IPS-18a (cell line): ENCODE measurements at regions not wholly inside any gene's neighbourhood (a gene's known extent, or its start where the extent isn't known, plus 50 kb on each side); places are given as distances from the start of the nearest gene placed in this dataset.

ENCODE experiments used
- H3K27ac ChIP-seq: one replicate; pipeline ENCODE4 v1.5.1; 2013; ENCODE audit warnings: low read length
- H3K27me3 ChIP-seq: one replicate; pipeline ENCODE4 v1.6.1; 2013; ENCODE audit warnings: mild to moderate bottlenecking, low read length; ENCODE audit not compliant: control insufficient read depth, insufficient read depth
- H3K36me3 ChIP-seq: one replicate; pipeline ENCODE4 v1.6.1; 2013; ENCODE audit warnings: low read depth, low read length; ENCODE audit not compliant: control insufficient read depth
- H3K4me1 ChIP-seq: one replicate; pipeline ENCODE4 v1.6.1; 2013; ENCODE audit warnings: low read depth, low read length; ENCODE audit not compliant: control insufficient read depth
- H3K4me3 ChIP-seq: one replicate; pipeline ENCODE4 v1.5.1; 2013; ENCODE audit warnings: low read length
- H3K9ac ChIP-seq: one replicate; pipeline ENCODE4 v1.6.1; 2013; ENCODE audit warnings: mild to moderate bottlenecking, low read length, moderate library complexity
- H3K9me3 ChIP-seq: one replicate; pipeline ENCODE4 v1.6.1; 2013; ENCODE audit warnings: low read depth, low read length; ENCODE audit not compliant: control insufficient read depth

DNA sequence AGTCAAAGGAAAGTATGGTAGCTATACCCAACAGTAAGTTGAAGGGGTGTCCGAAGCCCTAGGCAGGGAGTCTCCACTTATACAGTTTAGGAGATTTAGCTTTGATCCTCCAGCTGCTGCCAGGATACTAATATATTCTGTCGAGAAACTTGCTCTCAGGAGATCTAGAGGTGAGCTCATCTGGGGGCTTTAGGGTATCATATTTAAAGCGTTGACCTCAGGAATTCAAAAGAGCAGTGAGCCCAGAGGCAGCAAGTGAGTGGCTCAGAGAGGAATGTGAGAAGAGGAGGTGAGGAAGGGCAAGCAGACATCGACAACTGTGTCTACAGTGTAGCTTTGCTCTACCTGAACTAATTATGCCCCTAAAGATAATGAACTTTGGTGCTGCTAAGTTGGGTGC is 245.1 kb upstream of the LRTM1 start:
- H3K36me3 ChIP-seq: no peaks in the 10 kb centered on the region
- no peak overlapping the region for H3K9ac ChIP-seq
- H3K4me3 ChIP-seq: no peak overlapping the region
- H3K9me3 ChIP-seq: no peaks in the 10 kb centered on the region
- no peaks in the 10 kb centered on the region for H3K27me3 ChIP-seq
- H3K27ac ChIP-seq: no peak overlapping the region
- H3K4me1 ChIP-seq: no peaks in the 10 kb centered on the region

DNA sequence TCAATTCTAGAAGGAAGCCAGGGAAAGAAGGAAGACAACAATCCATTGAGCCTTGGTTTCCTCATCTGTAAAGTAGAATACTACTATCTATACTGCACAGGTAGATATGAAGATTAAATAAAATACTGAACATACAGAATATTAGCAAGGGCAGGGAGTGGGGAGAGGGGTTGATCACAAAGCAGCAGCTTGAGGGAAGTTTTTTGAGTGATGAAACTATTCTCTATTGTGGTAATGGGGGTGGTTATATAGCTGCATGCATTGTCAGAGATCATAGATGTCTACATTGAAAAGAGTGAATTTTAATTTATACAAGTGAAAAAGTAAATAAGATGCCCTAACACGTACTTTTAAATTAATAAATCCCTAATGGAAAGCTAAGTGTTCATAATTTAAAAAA is 242.6 kb upstream of the LRTM1 start:
- Histone ChIP-seq H3K4me1 (peaks cover 4% of the 10 kb centered on the region), H3K9me3 (no peaks in the 10 kb centered on the region), H3K27ac (no peak overlapping the region), H3K4me3 (no peak overlapping the region), H3K9ac (no peak overlapping the region), H3K36me3 (no peaks in the 10 kb centered on the region), H3K27me3 (no peaks in the 10 kb centered on the region)

DNA sequence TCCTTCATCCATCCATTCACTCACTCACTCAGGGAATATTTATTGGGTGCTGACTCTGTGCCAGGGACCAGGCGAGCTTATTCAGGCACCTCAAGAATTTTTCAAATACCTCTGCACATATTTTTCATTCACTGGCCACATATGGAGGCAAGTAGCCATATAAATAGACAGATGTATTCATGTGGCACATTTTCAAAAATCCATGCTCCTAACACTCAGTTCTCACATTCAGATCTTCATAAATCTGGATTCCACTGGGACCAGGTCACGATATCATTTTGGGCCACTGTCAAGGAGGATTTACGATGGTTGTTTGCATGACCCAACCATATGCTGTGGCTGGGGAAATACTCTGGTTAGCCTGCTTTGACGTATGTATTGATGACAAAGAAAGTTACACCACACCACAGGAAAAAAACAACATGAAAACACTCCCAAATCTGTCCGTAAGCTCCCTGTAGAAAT is 241.8 kb upstream of the LRTM1 start:
- no peak overlapping the region for H3K9ac ChIP-seq
- H3K4me1 ChIP-seq: peaks cover 4% of the 10 kb centered on the region
- no peaks in the 10 kb centered on the region for H3K9me3 ChIP-seq
- H3K27me3 ChIP-seq: no peaks in the 10 kb centered on the region
- H3K36me3 ChIP-seq: no peaks in the 10 kb centered on the region
- H3K4me3 ChIP-seq: no peak overlapping the region
- H3K27ac ChIP-seq: no peak overlapping the region

DNA sequence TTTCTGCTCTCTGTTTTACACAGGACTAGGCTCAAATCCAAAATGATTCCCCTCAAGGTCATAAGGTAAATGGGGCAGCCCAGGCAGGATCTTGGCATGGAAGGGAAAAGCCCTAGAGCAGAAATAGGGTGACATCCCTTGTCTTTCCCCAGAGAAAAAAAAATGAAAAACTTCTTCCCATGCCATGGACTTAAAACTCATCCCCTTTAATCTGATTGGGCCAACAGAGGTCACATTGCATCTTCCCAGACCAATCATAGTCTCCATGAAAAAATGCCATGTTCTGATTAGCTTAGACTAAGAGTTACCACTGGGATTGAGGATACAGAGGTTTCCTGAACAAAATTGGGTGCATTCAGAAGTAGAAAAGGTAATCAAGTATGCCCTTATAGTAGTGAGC is 241.3 kb upstream of the LRTM1 start:
- no peaks in the 10 kb centered on the region for H3K36me3 ChIP-seq
- no peaks in the 10 kb centered on the region for H3K27me3 ChIP-seq
- H3K4me3 ChIP-seq: no peak overlapping the region
- H3K9ac ChIP-seq: no peak overlapping the region
- peaks cover 4% of the 10 kb centered on the region for H3K4me1 ChIP-seq
- H3K9me3 ChIP-seq: no peaks in the 10 kb centered on the region
- no peak overlapping the region for H3K27ac ChIP-seq

DNA sequence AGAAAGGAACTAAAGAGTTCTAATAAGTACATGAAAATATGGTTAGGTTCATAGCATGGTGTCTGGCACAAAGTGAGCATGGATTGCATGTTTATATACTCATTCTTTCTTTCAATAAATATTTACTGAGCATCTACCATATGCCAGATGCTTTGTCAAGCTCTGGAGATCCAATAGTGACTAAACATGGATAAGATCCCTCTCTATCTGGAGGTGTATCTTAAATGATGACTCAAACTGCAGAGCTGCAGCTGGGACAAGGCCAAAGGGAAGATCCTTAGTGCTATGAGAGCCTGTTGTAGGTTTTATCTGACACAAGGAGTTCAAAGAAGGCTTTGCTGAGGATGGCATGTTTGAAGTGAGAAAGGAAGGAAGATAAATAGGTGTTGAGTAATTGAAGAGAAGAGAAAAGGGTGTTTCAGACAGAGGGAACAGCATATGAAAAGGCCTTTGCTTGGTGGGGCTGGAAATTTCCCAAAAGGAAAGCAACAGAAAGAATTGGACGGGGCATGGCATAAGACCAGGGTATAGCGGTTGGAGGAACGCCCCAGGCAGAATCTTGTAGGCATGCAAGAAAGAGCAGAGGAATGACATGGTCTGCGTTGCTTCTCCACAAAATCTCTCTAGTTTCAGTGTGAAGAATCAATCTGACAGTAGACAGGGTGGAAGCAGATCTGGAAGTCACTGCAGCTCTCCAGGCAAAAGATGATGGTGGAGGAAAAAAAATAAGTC is 239.9 kb upstream of the LRTM1 start:
- Histone ChIP-seq H3K27ac (no peak overlapping the region), H3K4me1 (peaks cover 4% of the 10 kb centered on the region), H3K9ac (no peak overlapping the region)

DNA sequence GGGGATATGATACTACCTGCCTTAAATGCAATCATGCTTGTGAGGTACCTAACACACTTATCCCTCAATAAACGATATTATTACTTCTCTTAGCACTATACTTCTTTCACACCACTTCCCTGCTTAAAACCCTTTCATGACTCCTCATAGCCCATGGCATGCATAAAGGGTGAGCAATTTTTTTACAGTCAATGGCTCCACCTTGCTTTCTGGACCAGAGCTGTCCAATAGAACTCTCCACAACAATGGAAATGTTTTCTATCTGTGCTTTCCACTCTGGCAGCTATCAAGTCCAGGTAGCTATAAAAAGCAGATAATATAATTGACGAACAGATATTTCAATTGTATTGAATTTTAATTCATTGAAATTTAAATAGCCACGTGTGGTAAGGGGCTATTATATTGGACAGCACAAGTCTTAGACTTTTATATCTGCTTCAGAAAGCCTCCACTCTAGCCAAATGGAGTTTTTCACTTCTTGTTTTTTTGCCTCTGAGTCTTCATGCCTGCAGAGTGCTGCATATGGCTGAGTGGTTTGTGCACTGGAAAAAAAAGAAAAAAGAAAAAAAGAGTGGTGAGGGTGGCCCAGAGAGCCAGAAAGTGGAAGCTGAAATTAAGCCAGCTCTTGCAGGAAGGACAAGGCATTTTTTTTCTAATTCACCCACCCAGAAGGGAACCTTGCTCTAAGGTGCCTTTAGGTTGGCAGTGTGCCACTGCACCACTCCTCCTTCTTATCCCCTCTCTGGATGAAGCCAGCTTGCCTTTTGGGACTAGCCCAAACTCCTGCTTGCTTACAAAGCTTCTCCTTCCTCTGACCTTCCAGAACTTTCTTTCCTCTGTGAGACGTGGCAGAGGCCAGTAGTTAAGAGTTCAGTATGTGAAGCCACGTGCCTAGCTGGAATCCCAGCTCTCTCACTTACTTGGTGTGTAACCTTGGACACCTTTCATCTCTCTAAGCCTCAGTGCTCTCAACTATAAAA is 239.0 kb upstream of the LRTM1 start:
- Histone ChIP-seq H3K36me3 (no peaks in the 10 kb centered on the region), H3K9me3 (no peaks in the 10 kb centered on the region), H3K4me1 (peaks cover 4% of the 10 kb centered on the region), H3K27ac (no peak overlapping the region), H3K9ac (no peak overlapping the region), H3K4me3 (no peak overlapping the region), H3K27me3 (no peaks in the 10 kb centered on the region)

More for the DNA sequence above, 239.9 kb upstream of the LRTM1 start:
- no peaks in the 10 kb centered on the region for H3K27me3 ChIP-seq
- H3K9me3 ChIP-seq: no peaks in the 10 kb centered on the region
- H3K4me3 ChIP-seq: no peak overlapping the region
- H3K36me3 ChIP-seq: no peaks in the 10 kb centered on the region

DNA sequence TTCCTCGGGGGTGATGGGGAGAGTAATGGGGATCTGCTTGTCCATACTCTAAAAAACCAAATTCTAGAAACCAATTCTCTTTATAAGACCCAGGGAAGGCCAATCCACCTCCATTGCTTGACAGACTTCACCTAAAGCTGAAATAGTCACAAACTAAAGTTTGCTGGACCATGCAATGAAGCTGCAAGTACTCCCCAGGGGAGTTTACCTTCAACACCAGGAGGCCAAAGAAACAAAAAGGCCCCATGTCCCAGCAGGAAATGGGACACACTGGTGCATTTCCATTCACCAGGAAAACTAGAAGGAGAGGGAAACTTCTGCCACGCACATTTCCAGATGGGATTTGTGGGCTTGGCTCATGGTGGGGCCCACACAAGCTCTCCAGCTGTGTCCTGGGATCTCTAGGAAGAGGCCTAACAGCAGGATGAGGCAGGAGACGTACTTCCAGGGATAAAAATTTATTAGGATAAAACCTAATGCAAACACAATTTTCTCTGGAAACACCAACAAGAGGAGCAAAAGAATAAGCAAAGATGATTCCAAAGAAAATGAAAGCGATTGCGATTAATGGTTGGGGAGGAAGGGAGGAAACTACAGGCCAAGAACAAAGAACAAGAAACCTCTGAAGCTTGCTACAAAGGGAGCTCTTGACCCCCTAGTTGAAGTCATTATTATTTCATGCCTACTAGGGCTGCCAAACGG is 238.0 kb upstream of the LRTM1 start:
- Histone ChIP-seq H3K9me3 (no peaks in the 10 kb centered on the region), H3K9ac (no peak overlapping the region), H3K27ac (no peak overlapping the region), H3K4me3 (no peak overlapping the region), H3K36me3 (no peaks in the 10 kb centered on the region), H3K27me3 (no peaks in the 10 kb centered on the region), H3K4me1 (peaks cover 4% of the 10 kb centered on the region)

DNA sequence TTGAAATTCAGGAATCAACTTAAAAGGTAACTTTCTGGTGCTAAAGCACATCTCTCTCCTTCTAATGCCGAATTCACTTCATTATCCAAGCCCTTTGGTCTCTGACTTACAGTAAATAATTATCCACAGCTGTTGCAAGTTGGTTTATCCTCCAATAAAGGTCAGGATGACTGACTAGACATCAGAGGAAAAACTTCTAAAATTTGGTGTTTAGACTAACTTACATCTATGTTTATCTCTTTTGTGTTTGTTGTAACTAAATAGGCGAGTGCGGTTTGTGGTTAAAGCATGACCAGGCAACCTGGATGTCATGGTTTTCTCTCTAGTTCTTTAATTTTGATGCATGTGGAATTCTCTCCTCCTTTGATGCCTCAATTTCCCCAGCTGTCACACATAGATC is 237.4 kb upstream of the LRTM1 start:
- Histone ChIP-seq H3K4me3 (no peak overlapping the region), H3K36me3 (no peaks in the 10 kb centered on the region), H3K9ac (no peak overlapping the region), H3K4me1 (peaks cover 4% of the 10 kb centered on the region), H3K27me3 (no peaks in the 10 kb centered on the region), H3K9me3 (no peaks in the 10 kb centered on the region), H3K27ac (no peak overlapping the region)

DNA sequence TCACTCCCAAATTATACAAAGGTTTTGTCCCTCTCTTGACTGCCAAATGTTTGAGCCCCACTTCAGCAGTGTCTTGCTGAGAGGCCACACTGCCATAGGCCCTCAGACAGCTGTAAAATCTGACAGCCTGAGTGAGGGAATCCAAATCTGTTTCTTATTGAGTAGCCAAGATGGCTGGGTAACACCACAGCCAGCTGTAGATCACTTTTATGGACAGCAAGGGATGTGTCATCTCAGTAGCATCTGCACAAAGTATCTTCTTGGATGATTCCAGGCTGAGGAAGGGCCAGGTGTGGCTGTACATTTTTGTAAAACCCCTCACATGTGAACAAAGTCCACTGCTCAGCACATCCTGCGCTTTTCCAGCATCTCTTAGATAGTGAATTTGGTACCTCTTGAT is 237.0 kb upstream of the LRTM1 start:
- H3K9ac ChIP-seq: no peak overlapping the region

DNA sequence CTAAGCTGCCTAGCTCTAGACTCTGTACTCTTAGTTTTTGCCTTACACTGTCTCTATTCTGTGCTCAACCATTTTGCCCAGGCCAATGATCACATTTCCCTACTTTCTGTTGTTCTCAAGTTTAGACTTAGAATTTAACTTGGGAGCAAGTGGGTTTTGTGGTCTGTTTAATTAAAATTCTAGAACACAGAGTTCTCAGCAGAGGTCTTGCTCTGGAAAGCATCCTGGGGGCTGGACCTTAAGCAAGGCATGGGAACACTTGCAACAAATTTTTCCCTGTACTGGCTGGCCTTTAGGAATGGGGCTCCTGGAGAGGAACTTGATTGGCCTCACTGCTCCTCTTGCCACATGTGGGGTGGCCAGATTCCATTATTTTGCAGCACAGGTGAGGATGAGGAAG is 236.3 kb upstream of the LRTM1 start:
- H3K27ac ChIP-seq: no peak overlapping the region
- no peaks in the 10 kb centered on the region for H3K9me3 ChIP-seq
- H3K4me1 ChIP-seq: peaks cover 4% of the 10 kb centered on the region
- H3K9ac ChIP-seq: no peak overlapping the region
- no peaks in the 10 kb centered on the region for H3K36me3 ChIP-seq
- H3K27me3 ChIP-seq: no peaks in the 10 kb centered on the region
- no peak overlapping the region for H3K4me3 ChIP-seq

More for the DNA sequence above, 237.0 kb upstream of the LRTM1 start:
- Histone ChIP-seq H3K9me3 (no peaks in the 10 kb centered on the region), H3K4me3 (no peak overlapping the region), H3K4me1 (peaks cover 4% of the 10 kb centered on the region), H3K27me3 (no peaks in the 10 kb centered on the region), H3K27ac (no peak overlapping the region), H3K36me3 (no peaks in the 10 kb centered on the region)

DNA sequence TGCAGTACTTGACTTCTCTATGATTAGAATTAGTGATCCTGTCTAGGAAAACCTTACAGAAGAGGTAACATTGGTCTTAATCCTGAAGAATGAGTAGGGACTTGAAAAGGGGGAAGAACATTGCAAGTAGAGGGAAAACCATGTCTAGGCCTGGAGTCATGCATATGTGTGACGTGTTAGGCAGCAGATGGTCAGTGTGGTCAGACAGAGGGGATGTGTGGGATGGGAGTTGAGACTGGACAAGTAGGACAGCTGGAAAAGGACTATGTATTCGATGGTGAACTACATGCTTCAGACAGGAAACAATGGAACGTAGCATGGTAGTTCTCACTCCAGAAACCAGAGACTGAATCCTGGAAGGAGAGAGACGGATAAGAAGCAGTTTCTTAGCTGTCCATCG is 235.6 kb upstream of the LRTM1 start:
- Histone ChIP-seq H3K4me3 (no peak overlapping the region), H3K27me3 (no peaks in the 10 kb centered on the region), H3K36me3 (no peaks in the 10 kb centered on the region), H3K9ac (no peak overlapping the region), H3K4me1 (peaks cover 4% of the 10 kb centered on the region), H3K27ac (no peak overlapping the region), H3K9me3 (no peaks in the 10 kb centered on the region)
